C4-2B (cell line): ENCODE measurements at regions not wholly inside any gene's neighbourhood (a gene's known extent, or its start where the extent isn't known, plus 50 kb on each side); places are given as distances from the start of the nearest gene placed in this dataset.
"Not testable (repeated sequence)": the region's sequence is repeated elsewhere in the genome, so short reads cannot be mapped to it uniquely, and the experiment has no call there.

ENCODE experiments used
- ZFX ChIP-seq: fragments of 450-650 bp; IDR thresholded peaks from 2 replicates; pipeline ENCODE4 v1.6.1; 2017
- TF ChIP-seq, protein P1 (sequence below): fragments of 450-650 bp; conservative IDR thresholded peaks from 2 replicates; pipeline ENCODE4 v1.5.1; 2017; ENCODE audit warnings: mild to moderate bottlenecking

DNA sequence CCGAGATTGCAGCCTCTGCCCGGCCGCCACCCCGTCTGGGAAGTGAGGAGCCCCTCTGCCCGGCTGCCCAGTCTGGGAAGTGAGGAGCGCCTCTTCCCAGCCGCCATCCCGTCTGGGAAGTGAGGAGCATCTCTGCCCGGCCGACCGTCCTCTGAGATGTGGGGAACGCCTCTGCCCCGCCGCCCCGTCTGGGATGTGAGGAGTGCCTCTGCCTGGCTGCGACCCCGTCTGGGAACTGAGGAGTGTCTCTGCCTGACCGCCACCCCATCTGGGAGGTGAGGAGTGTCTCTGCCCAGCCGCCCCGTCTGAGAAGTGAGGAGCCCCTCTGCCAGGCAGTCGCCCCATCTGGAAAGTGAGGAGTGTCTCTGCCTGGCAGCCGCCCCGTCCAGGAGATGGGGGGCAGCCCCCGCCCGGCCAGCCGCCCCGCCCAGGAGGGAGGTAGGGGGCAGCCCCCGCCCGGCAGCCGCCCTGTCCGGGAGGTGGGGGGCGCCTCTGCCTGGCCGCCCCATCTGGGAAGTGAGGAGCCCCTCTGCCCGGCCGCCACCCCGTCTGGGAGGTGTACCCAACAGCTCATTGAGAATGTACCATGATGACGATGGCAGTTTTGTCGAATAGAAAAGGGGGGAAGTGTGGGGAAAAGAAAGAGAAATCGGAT is 354.8 kb downstream of the NUP35 start:
- TF ChIP-seq, protein P1, sequence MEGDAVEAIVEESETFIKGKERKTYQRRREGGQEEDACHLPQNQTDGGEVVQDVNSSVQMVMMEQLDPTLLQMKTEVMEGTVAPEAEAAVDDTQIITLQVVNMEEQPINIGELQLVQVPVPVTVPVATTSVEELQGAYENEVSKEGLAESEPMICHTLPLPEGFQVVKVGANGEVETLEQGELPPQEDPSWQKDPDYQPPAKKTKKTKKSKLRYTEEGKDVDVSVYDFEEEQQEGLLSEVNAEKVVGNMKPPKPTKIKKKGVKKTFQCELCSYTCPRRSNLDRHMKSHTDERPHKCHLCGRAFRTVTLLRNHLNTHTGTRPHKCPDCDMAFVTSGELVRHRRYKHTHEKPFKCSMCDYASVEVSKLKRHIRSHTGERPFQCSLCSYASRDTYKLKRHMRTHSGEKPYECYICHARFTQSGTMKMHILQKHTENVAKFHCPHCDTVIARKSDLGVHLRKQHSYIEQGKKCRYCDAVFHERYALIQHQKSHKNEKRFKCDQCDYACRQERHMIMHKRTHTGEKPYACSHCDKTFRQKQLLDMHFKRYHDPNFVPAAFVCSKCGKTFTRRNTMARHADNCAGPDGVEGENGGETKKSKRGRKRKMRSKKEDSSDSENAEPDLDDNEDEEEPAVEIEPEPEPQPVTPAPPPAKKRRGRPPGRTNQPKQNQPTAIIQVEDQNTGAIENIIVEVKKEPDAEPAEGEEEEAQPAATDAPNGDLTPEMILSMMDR = not testable (repeated sequence)
- not testable (repeated sequence) for TF ChIP-seq ZFX
